ENCODE measurements at regions not wholly inside any gene's neighbourhood (a gene's known extent, or its start where the extent isn't known, plus 50 kb on each side); places are given as distances from the start of the nearest gene placed in this dataset.

DNA sequence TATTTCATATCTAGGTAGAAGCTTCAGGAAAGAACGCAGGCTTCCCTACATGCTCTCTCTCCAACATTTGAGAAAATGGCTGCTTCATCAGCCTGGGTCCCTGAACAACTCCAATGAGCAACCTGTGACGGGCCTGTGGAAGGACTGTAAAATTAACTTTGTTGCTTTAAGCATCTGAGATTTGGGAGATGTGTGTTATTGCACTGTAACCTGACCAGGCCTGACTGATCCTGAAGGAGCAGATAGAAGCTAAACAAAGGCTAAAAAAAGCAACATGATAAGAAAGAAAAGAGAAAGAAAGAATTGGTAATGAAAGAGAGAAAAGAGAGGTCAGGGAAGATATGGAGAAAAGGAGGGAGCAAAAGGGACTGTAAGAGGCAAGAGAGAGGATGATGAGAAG, 77.1 kb upstream of the MBNL2 start:
- no peak for DNase-seq (ENCODE audit: low read depth, low spot score)
- TF ChIP-seq, protein P1, sequence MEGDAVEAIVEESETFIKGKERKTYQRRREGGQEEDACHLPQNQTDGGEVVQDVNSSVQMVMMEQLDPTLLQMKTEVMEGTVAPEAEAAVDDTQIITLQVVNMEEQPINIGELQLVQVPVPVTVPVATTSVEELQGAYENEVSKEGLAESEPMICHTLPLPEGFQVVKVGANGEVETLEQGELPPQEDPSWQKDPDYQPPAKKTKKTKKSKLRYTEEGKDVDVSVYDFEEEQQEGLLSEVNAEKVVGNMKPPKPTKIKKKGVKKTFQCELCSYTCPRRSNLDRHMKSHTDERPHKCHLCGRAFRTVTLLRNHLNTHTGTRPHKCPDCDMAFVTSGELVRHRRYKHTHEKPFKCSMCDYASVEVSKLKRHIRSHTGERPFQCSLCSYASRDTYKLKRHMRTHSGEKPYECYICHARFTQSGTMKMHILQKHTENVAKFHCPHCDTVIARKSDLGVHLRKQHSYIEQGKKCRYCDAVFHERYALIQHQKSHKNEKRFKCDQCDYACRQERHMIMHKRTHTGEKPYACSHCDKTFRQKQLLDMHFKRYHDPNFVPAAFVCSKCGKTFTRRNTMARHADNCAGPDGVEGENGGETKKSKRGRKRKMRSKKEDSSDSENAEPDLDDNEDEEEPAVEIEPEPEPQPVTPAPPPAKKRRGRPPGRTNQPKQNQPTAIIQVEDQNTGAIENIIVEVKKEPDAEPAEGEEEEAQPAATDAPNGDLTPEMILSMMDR (IDR thresholded peaks at IDR 0.05; ENCODE audit: low read depth, low read length) = no peak
- in situ Hi-C loops (cut with HindIII; ENCODE audit: low sequenced_read_pairs) = no loop called here
- H3K4me3 ChIP-seq (ENCODE audit: low read depth, low read length) = no peak overlapping the region

DNA sequence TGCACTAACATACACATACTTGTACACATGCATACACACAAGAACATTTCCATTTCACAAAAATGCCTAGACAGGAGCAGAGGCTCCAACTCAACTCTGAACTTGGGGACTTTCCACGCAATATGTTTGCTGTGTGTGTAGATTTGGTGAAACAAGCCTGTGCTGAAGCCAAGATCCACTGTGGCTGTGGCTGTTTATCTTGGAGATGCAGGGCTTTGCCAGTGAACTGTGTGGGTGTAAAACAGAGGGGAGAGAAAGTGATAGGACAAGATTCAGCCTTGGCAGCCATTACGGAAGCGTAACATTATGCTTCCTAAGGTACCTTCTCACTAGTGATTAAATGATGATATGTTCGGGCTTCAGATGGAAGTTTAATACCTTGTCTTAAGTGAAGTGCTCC, 73.2 kb upstream of the MBNL2 start:
- TF ChIP-seq, protein P1 (IDR thresholded peaks at IDR 0.05; ENCODE audit: low read depth, low read length) = no peak
- DNase-seq (ENCODE audit: low read depth, low spot score) = no peak
- in situ Hi-C loops (cut with HindIII; ENCODE audit: low sequenced_read_pairs) = no loop called here

DNA sequence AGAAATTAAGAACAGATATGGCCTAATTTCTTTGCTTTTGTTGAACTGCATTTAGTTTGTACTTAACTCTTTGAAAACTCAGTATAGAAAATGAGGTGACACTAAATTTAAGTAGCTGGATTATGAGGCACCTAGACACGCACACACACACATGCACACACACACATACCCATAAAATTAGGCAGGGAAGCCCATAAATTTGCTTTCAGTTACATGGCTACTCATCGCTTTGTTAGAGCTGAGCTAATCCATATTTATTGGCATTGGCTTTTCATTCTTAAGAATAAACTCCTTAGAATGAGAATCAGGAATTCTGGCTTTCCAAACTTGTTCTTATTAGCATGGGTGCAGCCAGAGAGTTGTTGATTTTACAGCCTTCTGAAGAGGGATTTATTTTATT, 61.7 kb upstream of the MBNL2 start:
- no peak overlapping the region for H3K4me3 ChIP-seq (ENCODE audit: low read depth, low read length)

More for the DNA sequence above, 73.2 kb upstream of the MBNL2 start:
- H3K4me3 ChIP-seq (ENCODE audit: low read depth, low read length) = no peak overlapping the region

DNA sequence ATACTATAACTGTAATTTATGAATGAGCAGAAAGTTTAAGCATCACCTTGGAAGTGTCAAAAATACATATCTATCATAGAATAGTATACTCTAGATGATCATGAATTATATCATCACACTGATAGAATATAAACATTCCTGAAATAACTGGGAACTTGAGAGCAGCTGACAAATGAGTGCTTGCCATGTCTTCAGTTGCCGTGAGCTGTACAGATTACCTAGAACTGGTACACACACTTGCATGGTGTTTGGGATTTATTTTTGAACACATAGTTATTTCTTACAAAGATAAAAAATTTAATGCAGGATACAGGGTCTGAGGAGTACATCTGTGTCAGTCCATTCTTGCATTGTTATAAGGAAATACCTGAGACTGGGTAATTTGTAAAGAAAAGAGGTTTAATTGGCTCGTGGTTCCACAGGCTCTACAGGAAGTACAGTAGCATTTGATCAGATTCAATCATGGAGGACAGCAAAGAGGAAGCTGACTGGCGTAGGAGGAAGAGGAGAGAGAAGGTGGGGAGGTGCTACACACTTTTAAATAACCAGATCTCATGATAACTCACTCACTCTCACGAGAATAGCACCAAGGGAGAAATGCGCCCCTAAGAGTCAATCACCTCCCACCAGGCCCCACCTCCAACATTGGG, 60.4 kb upstream of the MBNL2 start:
- TF ChIP-seq, protein P1 (IDR thresholded peaks at IDR 0.05; ENCODE audit: low read depth, low read length) = no peak
- DNase-seq (ENCODE audit: low read depth, low spot score) = no peak
- H3K4me3 ChIP-seq (ENCODE audit: low read depth, low read length) = no peak overlapping the region
- in situ Hi-C loops (cut with HindIII; ENCODE audit: low sequenced_read_pairs) = no loop called here

More for the DNA sequence above, 61.7 kb upstream of the MBNL2 start:
- TF ChIP-seq, protein P1 (IDR thresholded peaks at IDR 0.05; ENCODE audit: low read depth, low read length) = no peak
- no peak for DNase-seq (ENCODE audit: low read depth, low spot score)
- in situ Hi-C loops (cut with HindIII; ENCODE audit: low sequenced_read_pairs) = no loop called here

DNA sequence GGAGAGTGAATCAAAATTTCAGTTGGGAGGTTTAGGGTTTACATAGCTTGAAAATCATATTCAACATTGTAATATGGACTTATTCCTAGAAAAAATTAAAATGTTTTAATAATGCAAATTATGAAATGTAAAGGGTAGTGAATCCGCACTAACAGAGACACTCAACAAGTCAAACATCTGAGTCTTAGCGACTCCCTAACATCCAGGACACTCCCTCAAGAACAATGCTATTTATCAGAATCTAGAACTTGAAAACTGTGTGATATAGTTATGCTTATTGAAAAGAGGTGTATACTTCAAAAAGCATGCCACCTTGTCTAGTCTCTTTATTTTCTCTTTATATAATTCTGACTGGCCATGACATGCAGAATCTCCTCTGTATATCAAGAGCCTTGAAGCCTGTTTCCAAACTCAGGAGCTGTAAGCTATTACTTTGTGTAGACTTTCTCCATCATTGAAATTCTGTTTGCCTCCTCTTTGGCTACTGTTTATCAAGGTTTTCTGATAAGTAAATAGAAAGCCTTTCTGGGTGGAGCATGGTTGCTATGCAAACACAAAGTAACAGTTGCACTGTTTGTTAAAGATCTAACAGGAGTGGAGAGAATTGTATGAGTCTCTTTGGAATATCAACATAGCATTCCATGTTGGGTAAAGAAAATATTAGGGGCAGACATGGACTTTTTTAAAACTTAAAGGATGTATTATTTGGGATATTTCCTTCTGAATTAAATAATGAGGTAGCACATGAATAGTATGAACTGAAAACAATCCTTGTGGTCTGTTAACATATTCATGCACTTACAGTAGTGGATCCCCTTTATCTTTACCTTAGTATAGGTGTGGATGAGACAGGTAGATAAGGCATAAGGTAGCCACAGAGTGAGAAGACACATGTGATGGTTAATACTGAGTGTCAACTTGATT, 56.4 kb upstream of the MBNL2 start:
- TF ChIP-seq, protein P1 (IDR thresholded peaks at IDR 0.05; ENCODE audit: low read depth, low read length) = no peak
- no peak for DNase-seq (ENCODE audit: low read depth, low spot score)
- no peak overlapping the region for H3K4me3 ChIP-seq (ENCODE audit: low read depth, low read length)
- in situ Hi-C loops (cut with HindIII; ENCODE audit: low sequenced_read_pairs) = no loop called here

DNA sequence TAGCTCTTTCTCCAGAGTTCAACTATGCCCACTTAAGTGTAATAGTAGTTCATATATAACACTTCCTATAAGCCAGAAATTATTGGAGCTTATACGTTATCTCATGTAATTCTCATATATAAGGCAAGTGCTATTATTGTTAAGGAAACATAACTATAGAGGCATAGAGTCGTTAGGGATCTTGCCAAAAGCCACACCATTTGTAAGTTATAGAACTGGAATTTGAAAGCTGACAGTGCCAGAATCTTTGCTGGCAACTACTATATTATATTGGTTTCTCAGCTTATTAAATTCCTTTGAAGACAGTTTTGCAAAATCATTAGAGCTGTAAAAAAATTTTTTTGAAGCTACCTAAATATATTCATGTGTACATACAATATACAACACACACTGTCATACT, 51.0 kb upstream of the MBNL2 start:
- TF ChIP-seq, protein P1 (IDR thresholded peaks at IDR 0.05; ENCODE audit: low read depth, low read length) = no peak
- DNase-seq (ENCODE audit: low read depth, low spot score) = no peak
- in situ Hi-C loops (cut with HindIII; ENCODE audit: low sequenced_read_pairs) = no loop called here
- no peak overlapping the region for H3K4me3 ChIP-seq (ENCODE audit: low read depth, low read length)
